ENCODE measurements at regions not wholly inside any gene's neighbourhood (a gene's known extent, or its start where the extent isn't known, plus 50 kb on each side); places are given as distances from the start of the nearest gene placed in this dataset.

GRCh38 chr5:145678255-145678654 lies 156.9 kb downstream of the PRELID2 start:
- no peak for TF ChIP-seq CTCF (IDR thresholded peaks at IDR 0.05; ENCODE audit: low read depth, low read length)
- H3K27ac ChIP-seq (ENCODE audit: low read depth, low read length) = no peak overlapping the region
- no peaks in the 10 kb centered on the region for H3K27me3 ChIP-seq (ENCODE audit: control insufficient read depth, insufficient read depth, low read length)
- H3K4me3 ChIP-seq (ENCODE audit: low read depth, low read length) = no peak overlapping the region
- ChIA-PET POLR2A (no interaction called here), CTCF (no interaction called here)
- DNase-seq (ENCODE audit: low read depth, low spot score) = no peak
- no peaks in the 10 kb centered on the region for H3K9me3 ChIP-seq (ENCODE audit: control insufficient read depth, insufficient read depth, low read length)

GRCh38 chr5:145673786-145674185 lies 161.4 kb downstream of the PRELID2 start:
- DNase-seq (ENCODE audit: low read depth, low spot score) = no peak
- CTCF ChIA-PET = no interaction called here
- no peak for TF ChIP-seq CTCF (IDR thresholded peaks at IDR 0.05; ENCODE audit: low read depth, low read length)
- Histone ChIP-seq H3K9me3 (ENCODE audit: control insufficient read depth, insufficient read depth, low read length) (no peaks in the 10 kb centered on the region), H3K4me3 (ENCODE audit: low read depth, low read length) (no peak overlapping the region), H3K27me3 (ENCODE audit: control insufficient read depth, insufficient read depth, low read length) (no peaks in the 10 kb centered on the region), H3K27ac (ENCODE audit: low read depth, low read length) (no peak overlapping the region)
- POLR2A ChIA-PET = no interaction called here

- TF ChIP-seq CTCF (IDR thresholded peaks at IDR 0.05; ENCODE audit: low read depth, low read length) = no peak
- DNase-seq (ENCODE audit: low read depth, low spot score) = no peak
- POLR2A ChIA-PET = no interaction called here
- no peaks in the 10 kb centered on the region for H3K27me3 ChIP-seq (ENCODE audit: control insufficient read depth, insufficient read depth, low read length)
- H3K4me3 ChIP-seq (ENCODE audit: low read depth, low read length) = no peak overlapping the region
- CTCF ChIA-PET = interaction anchor here (1.0 kb wide), 1 partner anchor 13 kb away, joined by 5 read pairs; no protein-coding TSS in a partner anchor
- no peaks in the 10 kb centered on the region for H3K9me3 ChIP-seq (ENCODE audit: control insufficient read depth, insufficient read depth, low read length)
- H3K27ac ChIP-seq (ENCODE audit: low read depth, low read length) = no peak overlapping the region
Measured at GRCh38 chr5:145668714-145669113, 166.4 kb downstream of the PRELID2 start.

- CTCF ChIA-PET = no interaction called here
Measured at GRCh38 chr5:145667742-145668141, 167.4 kb downstream of the PRELID2 start.

GRCh38 chr5:145666591-145666990 lies 168.6 kb downstream of the PRELID2 start:
- ChIA-PET POLR2A (no interaction called here), CTCF (no interaction called here)
- no peak for TF ChIP-seq CTCF (IDR thresholded peaks at IDR 0.05; ENCODE audit: low read depth, low read length)
- H3K27ac ChIP-seq (ENCODE audit: low read depth, low read length) = no peak overlapping the region
- no peak for DNase-seq (ENCODE audit: low read depth, low spot score)
- H3K9me3 ChIP-seq (ENCODE audit: control insufficient read depth, insufficient read depth, low read length) = no peaks in the 10 kb centered on the region
- H3K27me3 ChIP-seq (ENCODE audit: control insufficient read depth, insufficient read depth, low read length) = no peaks in the 10 kb centered on the region
- no peak overlapping the region for H3K4me3 ChIP-seq (ENCODE audit: low read depth, low read length)

More at GRCh38 chr5:145667742-145668141, 167.4 kb downstream of the PRELID2 start:
- no peak overlapping the region for H3K4me3 ChIP-seq (ENCODE audit: low read depth, low read length)
- H3K9me3 ChIP-seq (ENCODE audit: control insufficient read depth, insufficient read depth, low read length) = no peaks in the 10 kb centered on the region
- POLR2A ChIA-PET = no interaction called here
- no peak for DNase-seq (ENCODE audit: low read depth, low spot score)
- H3K27ac ChIP-seq (ENCODE audit: low read depth, low read length) = no peak overlapping the region
- H3K27me3 ChIP-seq (ENCODE audit: control insufficient read depth, insufficient read depth, low read length) = no peaks in the 10 kb centered on the region
- TF ChIP-seq CTCF (IDR thresholded peaks at IDR 0.05; ENCODE audit: low read depth, low read length) = no peak

Measured in AG04450 (cell line).